AG10803 (cell line): ENCODE measurements at regions not wholly inside any gene's neighbourhood (a gene's known extent, or its start where the extent isn't known, plus 50 kb on each side); places are given as distances from the start of the nearest gene placed in this dataset.

Source experiments
- DNase-seq: peaks from one replicate; pipeline ENCODE4 v3.0.0; 2010; ENCODE audit warnings: low read depth
- H3K4me3 ChIP-seq: 2 replicates; pipeline ENCODE4 v1.5.1; 2011; ENCODE audit warnings: mild to moderate bottlenecking, low read length, control low read depth
- TF ChIP-seq, protein P1 (sequence below): conservative IDR thresholded peaks from 2 replicates; pipeline ENCODE4 v1.5.1; 2011; ENCODE audit warnings: mild to moderate bottlenecking, low read length, control low read depth, inconsistent platforms

DNA sequence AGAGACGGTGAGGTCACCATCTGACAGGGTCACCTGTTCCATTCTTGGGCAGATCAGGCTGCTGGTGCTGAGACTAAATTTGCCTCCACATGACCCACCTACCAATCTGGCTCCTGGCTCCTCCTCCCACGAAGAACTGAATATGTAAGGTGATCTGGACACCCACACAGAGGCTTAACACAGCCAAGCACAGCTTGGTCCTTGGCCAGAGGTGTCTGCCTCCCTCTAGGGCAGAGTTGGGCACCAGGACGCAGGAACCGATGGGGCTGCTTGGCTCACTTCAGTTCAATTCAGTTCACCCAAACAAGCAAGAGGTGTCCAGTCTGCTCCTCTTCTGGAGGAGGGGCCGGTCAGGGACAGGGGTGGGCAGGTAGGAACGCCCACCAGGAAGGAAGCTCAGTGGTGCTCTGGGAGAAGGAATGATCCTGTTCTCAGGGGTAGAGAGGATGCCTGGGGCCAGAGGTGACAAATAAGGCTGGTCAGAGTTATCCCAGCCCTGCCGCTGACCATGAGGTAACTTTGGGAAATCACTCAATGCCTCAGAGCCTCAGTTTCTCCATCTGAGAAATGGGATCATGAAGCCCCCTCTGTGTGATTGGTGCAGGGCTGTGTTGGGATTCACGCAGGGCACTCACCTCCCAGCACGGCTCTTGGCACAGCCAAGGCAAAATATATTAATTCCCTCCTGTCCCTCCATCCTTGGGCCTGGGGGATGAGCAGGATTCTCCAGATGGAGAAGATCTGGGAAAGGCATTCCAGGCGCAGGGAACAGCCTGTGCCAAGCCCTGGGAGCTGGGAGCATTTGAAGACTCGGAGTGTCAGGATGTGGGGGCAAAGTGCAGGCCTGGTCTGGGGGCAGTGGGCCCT is 284.5 kb downstream of the PTPRU start:
- TF ChIP-seq, protein P1, sequence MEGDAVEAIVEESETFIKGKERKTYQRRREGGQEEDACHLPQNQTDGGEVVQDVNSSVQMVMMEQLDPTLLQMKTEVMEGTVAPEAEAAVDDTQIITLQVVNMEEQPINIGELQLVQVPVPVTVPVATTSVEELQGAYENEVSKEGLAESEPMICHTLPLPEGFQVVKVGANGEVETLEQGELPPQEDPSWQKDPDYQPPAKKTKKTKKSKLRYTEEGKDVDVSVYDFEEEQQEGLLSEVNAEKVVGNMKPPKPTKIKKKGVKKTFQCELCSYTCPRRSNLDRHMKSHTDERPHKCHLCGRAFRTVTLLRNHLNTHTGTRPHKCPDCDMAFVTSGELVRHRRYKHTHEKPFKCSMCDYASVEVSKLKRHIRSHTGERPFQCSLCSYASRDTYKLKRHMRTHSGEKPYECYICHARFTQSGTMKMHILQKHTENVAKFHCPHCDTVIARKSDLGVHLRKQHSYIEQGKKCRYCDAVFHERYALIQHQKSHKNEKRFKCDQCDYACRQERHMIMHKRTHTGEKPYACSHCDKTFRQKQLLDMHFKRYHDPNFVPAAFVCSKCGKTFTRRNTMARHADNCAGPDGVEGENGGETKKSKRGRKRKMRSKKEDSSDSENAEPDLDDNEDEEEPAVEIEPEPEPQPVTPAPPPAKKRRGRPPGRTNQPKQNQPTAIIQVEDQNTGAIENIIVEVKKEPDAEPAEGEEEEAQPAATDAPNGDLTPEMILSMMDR: no peak
- no peak for DNase-seq

DNA sequence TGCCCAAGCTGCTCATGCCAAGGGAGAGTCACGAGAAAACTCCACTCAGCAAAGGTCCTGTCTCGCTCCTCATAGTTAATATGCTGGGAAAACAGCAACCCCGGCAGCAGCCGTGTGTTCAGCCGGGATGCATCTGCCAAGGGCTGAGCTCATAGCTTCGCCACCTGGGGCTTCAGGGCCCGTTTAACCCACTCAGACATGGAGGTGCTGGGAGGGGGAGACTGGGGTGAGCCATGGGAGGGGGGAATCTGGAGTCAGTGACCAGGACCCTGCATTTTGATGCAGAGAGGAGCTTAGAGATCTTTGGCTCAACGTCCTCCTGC is 283.4 kb downstream of the PTPRU start:
- no peak for DNase-seq
- TF ChIP-seq, protein P1: no peak
- no peak overlapping the region for H3K4me3 ChIP-seq

More for the DNA sequence above, 284.5 kb downstream of the PTPRU start:
- H3K4me3 ChIP-seq: no peak overlapping the region

DNA sequence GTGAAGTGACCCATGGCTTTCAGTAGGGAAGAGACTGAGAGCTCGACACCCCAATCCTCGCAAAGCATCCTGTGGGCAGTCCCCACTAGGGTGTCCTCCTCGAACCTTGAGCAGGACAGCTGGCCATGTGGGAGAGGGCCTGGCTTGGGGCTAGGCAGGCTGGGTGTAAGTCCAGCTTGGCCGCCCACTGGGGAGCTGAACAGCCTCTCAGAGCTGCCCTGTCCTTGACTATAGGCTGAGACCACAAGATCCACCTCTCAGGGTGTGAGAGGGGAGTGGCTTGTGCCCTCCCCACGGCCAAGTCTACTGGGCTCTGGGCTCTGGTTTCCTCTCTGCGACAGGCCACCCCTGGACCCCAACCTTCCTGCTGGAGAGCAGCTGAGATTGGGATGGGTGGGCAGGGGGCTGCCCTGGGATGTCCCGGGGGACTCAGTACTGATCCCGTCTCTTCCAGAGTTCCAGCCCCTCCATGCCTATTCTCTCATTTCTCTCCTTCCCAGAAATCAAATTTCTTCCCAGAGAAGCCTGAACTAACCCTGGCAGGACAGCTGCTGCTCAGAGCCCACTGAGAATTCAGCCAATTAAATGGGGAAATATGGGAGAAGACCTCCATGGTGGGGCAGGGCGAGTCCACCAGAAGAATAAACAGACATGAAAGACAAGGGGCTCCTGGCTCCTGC is 282.9 kb downstream of the PTPRU start:
- no peak overlapping the region for H3K4me3 ChIP-seq
- TF ChIP-seq, protein P1: no peak
- DNase-seq: no peak

DNA sequence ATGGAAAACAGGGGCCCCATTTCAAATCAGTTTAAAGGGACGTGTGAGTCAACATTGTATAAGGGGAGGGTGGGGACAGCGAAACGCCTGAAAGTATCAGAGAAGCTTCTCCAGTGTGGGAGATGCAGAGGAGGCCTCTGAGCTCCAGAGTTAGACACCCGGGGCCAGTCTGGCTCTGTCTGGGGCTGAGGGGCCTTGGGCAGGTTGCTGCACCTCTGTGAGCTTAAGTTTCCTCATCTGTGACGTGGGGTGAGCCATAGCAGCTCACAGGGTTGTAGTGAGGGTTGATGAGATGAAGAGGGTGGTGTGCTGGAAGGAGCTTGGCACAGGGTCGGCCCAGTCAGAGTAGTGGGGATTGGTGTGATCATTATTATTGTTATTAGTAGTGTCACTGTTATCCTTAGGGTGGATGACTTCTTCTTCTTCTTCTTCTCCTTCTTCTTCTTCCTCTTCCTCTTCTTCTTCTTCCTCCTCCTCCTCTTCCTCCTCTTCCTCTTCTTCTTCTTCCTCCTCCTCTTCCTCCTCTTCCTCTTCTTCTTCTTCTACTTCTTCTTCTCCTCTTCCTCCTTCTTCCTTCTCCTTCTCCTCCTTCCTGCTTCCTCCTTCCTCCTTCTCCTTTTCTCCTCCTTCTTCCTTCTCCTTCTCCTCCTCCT is 282.0 kb downstream of the PTPRU start:
- no peak for DNase-seq
- TF ChIP-seq, protein P1: no peak
- no peak overlapping the region for H3K4me3 ChIP-seq

DNA sequence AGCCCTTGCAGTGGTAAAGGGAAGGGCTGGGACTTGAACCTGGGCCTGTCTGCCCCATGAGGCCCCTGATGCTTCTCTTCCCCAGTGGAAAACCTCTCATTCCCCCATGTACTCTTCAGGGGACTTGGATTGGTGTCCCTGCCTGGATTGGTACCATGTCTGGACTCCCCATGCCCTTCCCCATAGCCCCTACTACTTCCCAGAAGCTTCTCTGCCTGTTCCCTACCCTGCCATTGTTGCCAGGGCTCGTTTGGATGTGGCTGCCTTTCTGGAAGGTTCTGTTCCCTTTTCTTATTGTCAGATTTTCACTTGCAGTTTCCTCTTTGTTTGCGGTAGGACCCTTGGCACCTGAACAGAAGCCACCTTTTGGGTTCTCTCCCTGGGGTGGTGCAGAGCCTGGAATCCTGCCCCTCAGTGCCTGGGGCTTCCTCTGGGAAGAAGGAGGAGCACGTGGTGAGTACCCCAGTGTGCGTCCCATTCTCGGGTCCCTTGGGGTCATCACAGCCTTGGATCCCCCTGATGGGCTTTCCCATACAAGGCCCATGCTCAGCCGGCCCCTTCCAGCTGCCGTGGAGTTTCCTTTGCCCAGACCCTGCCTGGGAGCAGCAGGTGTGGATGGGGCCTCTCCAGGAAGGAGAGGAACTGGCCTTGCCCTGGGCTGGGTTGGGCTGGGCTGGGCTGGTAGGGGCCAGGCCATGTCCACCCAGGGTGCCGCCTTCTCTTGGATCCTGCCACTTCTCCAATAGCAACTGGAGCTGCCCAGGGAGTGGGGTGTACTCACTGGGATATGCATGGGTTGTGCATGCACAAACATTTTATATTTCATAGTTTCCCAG is 281.1 kb downstream of the PTPRU start:
- no peak overlapping the region for H3K4me3 ChIP-seq
- no peak for DNase-seq
- TF ChIP-seq, protein P1: no peak

DNA sequence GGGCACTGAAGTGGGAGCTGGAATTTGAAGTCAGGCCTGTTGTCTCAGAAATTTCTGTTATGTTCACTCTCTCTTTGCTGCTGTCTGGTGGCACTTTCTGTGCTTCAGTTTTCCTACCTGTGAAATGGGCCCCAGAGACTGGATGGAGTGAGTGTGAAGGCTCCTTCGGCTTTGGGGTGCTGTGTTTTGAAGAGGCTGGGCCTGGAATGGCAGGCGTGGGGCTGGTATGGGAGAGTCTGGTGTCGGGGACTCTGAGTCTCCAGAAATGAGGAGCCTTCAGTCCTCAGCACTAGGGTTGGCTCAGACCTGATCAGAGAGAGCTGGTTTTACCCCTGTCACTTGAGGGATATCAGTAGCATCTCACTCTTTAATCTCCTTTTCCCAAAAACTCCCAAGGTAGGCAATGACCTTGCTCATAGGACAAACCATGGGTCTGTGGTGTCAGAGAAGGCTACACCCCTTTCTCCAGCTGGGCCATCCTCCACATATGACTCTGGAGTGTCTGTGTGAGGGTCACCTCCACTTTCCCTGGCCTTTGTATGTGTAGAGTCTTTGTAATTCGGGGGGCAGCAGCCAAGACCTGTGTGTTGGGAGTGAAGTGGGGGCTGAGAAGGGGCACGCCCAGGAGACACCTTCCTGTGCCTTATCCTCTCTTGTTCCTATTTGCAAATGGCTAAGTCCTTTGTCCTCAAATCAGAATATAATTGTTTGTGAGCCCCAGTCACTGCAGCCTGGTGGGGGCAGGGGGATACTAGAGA is 279.9 kb downstream of the PTPRU start:
- DNase-seq: no peak
- TF ChIP-seq, protein P1: no peak
- H3K4me3 ChIP-seq: no peak overlapping the region
